Midbrain (tissue), 1 donor: ENCODE measurements at regions not wholly inside any gene's neighbourhood (a gene's known extent, or its start where the extent isn't known, plus 50 kb on each side); places are given as distances from the start of the nearest gene placed in this dataset.

ENCODE experiments used
- DNase-seq: peaks from one replicate; lab custom pipeline; 2025; lab: John Stamatoyannopoulos, UW

GRCh38 chr9:117547904-117548303 lies 133.0 kb upstream of the ASTN2 start:
- DNase-seq, result no peak

DNA sequence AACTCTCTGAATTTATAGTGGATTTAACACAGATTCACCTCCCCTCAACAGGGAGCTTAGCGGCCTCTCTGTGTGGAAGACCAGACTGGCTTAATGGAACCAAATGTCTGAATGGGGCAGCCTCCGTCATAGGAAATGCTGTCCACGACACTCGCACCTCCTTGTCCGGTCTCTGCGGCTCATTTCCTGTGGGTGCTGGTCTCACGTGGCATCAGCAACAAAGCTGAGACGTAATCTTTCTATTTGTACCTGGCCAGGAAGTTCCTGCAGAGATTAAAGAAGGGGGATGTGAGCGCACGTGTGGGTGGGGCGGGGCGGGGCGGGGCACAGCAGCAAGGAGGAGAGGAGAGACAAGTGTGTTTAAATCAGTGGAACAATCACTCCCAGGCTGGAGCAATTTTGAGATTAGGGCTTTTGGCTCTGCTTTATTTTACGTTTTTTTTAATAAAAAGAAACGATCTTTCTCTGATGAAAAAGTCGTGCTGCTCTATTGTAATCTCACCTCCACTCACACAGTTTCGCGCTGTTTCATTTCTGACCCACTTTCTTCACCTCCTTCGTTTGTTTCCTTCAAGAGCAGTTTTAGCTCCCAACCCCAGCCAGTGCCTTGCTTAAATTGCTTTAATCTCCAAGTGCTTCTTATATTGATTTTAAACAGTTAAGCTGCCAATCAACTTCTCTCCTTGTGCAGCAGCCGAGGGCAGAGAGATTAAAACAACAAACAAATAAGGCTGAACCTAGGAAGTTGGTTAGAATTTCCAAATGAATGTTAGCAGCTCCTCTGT lies 132.2 kb upstream of the ASTN2 start:
- DNase-seq, result no peak

GRCh38 chr9:117545846-117546245 lies 131.0 kb upstream of the ASTN2 start:
- DNase-seq, result no peak

DNA sequence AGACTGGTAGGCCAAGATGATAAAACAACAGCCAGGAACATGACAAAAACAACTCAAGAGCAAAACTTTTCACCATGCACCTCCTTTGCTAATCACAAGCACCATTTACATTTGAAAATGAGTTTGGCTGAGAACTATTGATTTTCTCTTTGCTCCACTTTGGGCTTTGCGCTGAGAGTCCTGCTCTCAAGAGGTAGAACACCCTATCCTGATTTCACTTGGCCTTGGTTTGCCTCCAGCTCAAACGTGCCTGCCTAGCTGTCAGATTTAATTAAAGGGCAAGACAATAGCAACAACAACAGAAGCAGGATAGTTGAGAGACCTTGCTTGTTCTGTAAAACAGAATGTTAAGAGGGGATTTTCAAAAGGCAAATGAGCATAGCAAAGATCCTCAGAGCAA lies 128.2 kb upstream of the ASTN2 start:
- DNase-seq, result no peak

DNA sequence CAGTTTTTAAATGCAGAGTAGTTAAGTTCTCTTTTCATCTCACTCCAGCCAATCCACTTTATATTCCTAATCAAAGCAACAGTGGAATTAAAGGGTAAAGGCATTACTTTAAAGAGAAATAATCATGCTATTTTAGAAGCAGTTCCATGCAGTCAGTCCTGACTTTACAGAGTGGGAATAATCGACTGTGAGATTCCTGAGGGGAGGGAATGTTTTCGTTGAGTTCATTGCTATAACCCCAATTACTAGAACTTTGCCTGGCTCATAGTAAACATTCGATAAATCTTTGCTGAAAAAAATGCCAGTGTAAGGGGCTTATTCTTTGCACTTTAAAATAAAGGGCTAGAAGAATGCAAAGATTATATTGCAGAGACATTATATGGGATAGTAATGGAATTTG lies 127.2 kb upstream of the ASTN2 start:
- no peak for DNase-seq

DNA sequence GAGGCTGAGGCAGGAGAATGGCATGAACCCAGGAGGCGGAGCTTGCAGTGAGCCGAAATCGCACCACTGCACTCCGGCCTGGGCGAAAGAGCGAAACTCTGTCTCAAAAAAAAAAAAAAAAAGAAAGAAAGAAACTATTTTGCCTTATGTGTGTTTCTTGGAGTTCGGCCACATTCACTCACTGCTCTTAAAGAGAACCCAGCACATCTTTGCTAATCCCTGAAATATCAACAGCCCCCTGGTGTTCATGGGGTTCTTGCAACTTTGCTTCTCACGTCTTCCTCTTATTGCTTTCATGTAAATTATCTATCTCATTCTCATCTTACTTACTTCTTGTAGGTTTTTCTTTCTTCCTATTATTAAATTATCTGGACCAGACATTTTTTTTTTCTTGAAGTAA lies 126.3 kb upstream of the ASTN2 start:
- DNase-seq, result no peak

GRCh38 chr9:117535973-117536372 lies 121.1 kb upstream of the ASTN2 start:
- DNase-seq, result no peak

GRCh38 chr9:117535434-117535833 lies 120.6 kb upstream of the ASTN2 start:
- DNase-seq, result peak; percentile 2

DNA sequence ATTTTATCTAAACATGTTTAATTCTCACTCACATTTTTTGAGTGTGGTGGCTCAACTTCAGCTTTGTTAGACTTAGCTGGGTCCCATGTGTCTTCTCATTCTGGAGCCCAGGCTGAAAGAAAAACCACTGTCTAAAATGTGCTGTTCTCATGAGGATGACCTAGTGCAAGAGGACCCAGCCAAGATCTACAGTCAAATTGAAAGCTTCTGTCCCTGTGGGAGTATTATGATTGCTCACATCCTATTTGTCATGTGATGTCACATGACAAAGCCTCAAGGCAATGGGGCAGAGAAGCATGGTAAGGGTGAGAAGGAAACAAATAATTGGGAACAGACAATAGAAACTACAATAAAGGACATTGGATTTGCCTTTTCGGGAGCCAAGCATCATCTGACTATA lies 113.4 kb upstream of the ASTN2 start:
- no peak for DNase-seq

GRCh38 chr9:117526674-117527073 lies 111.8 kb upstream of the ASTN2 start:
- DNase-seq, result no peak

DNA sequence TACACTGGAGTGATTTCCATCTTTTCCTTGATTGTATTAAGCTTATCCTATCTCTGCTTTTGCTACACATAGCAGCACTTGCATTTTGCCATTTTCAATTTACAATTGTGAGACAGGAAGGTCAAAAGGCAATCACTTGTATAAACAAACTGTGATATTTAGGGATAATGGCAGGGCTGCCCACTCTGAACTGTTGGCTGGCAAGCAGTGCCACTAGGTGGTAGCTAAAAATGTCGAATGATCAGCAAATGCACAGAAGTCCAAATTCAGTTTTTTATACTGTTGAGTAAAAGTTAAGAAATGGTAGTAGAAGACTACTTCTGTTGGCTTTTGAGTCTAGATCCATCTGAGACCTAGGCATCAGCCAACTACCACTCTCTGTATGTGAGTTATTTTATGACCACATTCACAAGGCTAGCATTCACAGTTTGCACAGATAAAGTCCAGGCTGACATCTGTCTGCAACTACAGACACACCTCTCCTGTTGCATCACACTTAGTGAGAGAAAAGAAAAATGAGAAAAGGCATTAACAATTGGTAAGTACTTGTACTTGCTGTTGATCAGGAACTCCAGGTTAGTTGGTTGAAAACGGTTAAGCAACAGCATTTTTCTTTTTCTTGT lies 108.8 kb upstream of the ASTN2 start:
- no peak for DNase-seq

GRCh38 chr9:117521293-117521692 lies 106.4 kb upstream of the ASTN2 start:
- no peak for DNase-seq

DNA sequence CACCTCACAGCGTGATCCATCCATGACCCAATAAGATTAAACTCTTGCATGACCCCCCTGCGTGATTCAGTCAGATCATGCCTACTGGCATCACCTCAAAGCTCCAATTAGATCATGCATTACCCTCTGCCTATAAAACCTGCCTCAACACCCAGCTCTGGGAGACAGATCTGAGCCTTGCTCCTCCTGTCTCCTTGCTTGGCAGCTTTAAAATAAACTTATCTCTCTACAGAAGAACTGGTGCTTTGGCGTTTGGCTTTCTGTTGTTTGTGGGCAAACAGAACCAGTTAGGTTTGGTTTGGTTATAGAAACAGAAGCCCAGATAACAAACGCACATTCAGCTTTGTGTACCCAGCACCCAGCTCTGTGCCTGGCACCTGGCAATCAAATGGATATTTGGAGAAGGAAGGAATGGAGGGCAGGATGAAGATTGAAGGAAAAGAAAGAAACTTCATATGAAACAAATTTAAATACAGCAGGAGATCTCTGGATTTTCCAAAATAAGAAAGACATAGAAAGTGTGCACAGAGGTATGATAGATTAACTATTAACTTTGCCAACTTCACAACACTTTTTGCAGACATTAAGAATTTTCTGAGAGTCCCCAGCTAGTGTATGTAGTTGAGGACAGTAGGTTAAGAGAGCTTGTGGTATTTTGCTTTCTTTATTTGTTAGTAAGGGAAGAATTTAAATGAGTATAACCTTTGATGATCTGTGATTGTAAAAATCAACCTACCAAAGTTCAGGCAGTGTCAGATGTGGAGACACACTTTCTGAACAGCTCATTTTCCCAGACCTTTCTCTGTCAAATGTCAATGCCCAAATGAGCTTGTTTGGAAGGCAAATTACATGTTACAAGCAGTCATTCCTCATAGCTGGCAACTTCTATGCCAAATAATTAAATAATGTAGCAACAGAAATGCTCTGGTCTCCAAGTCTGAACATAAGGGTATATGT lies 102.1 kb upstream of the ASTN2 start:
- no peak for DNase-seq

DNA sequence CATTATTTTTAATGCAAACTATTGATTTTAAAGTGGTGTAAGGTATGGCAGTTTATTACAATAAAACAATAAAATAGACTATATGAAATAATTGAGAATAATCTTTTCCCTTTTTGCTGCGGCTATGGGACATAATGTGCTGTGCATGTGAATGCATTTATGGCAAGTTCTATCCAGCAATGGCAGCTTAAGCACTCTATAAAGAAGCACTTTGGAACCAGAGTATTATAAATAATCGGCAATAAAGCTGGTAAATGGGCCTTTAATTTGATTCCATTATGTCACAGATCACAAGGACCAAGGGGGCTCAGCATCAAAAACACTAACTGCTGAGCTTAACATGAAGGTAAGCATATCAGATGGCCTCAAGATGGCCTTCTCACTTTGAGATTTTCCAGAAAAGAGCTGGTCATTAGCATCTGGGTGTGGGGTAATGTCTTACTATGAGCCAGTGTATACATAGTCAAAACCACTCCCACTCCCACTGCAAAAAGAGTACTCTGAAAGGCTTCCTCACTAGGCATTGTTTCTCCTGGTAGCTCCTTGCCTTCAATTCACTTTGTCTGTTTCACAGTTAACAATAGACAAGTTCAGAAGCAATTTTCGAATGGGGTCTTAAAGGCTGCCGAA lies 97.1 kb upstream of the ASTN2 start:
- no peak for DNase-seq

GRCh38 chr9:117496307-117496706 lies 81.5 kb upstream of the ASTN2 start:
- no peak for DNase-seq

- peak; percentile 52 for DNase-seq
Measured at GRCh38 chr9:117494401-117495090, 79.7 kb upstream of the ASTN2 start.

GRCh38 chr9:117492476-117492875 lies 77.6 kb upstream of the ASTN2 start:
- DNase-seq, result peak; percentile 61

DNA sequence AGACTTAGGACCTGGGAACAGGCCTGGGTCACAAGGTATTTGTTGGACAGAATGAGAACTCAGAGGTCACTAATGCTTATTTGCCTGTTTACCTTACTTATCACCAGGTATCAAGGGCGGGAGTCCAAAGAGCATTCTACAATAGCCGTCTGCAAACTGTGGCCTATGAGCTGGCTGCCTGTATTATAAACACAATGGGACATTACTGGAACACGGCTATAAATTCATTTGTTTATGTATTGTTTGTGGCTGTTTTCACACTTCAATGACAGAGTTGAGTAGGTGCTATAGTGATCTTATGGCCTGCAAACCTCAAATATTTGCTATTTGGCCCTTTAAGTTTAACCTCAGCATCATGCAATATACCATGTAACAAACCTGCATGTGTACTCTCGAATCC lies 76.6 kb upstream of the ASTN2 start:
- DNase-seq, result no peak

DNA sequence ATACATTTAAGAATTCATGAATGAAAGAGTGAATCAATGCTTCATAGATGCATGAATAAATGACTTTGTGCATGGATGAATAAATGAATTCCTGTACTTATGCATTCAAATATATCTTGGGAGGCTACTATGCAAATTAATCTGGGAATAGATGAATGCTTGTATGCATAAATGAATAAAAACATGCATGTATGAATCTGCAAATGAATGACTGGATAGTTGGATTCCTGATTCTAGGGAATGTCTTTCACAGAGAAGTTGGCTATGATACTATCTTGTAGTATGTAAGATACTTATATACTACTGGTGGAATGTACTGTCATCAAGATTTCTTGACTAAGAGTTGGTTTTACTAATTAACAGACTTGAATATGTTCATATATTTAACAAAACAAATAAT lies 75.3 kb upstream of the ASTN2 start:
- no peak for DNase-seq

DNA sequence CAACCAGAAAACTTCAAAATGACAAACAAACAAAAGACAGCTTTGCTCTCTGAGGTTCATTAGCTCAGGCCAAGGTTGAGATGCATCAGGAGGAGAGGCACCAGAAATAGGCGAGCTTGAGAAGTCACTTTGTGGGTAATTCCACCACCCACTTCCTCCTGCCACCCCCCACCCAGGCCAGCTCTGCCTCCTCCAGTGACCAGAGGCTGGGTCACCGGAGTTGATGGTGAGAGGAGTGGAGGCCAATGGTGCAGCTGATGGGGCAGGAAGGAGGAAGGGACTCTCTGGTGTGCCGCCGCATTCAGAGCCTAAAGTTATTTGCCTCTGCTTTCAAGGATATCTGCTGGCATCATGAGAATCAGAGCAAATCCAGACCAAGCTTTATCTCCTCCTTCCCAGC lies 73.8 kb upstream of the ASTN2 start:
- DNase-seq, result no peak

DNA sequence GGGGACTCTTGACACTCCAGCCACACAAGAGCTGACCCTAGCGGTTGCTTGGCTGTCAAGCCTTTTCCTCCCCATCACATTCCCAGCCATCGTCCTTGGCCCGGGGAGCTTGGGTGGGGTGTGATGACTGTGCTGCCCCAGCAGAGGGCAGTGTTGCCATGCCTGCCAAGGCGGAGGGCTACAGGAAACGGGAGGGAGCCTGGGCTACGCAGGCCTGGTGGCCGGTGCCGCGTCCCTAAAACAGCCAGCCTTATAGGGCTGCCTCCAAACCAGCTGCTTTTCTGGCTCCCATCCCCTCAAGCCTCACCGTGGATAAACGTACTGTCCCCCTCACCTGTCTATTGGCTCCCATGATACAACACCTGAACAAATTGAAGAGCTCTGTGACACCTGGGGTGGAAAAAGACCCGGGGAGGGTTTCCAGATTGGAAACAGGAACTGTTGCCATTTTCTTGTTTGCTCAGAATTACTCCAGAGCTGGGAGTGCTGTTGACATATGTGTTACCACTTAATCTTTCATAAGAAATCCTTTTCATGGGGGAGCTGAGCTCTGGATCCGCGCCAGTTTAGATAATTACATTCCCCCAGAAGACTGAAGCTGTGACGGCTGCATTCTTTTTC lies 72.8 kb upstream of the ASTN2 start:
- peak; percentile 88 for DNase-seq
